ENCODE measurements at regions not wholly inside any gene's neighbourhood (a gene's known extent, or its start where the extent isn't known, plus 50 kb on each side); places are given as distances from the start of the nearest gene placed in this dataset.

- TF ChIP-seq CTCF (IDR thresholded peaks at IDR 0.05; ENCODE audit: insufficient read depth, low read length) (no peak), POLR2AphosphoS5 (IDR thresholded peaks at IDR 0.05; ENCODE audit: low read depth) (no peak), GABPA (IDR thresholded peaks at IDR 0.05; ENCODE audit: low read depth) (no peak), REST (IDR thresholded peaks at IDR 0.05; ENCODE audit: insufficient replicate concordance, low read depth) (no peak)
These were observed 70.0 kb upstream of the CCDC39 start for GRCh38 chr3:180749322-180749721.
